OCI-LY3 (cell line): ENCODE measurements at regions not wholly inside any gene's neighbourhood (a gene's known extent, or its start where the extent isn't known, plus 50 kb on each side); places are given as distances from the start of the nearest gene placed in this dataset.

Experiments
- H2AFZ ChIP-seq: fragments of 200-600, 300-600 bp; shearing (Covaris generic); 2 replicates; pipeline ENCODE4 v1.6.0; 2014; ENCODE audit warnings: antibody characterized with exemption, low read depth, low read length
- H3K27ac ChIP-seq: fragments of 200-600, 300-600 bp; sonication (generic); 2 replicates; pipeline ENCODE4 v1.5.1; 2014; ENCODE audit warnings: mild to moderate bottlenecking, low read length, moderate library complexity, mixed read lengths
- H3K27me3 ChIP-seq: fragments of 200-600, 300-600 bp; sonication (generic); 2 replicates; pipeline ENCODE4 v1.6.1; 2014; ENCODE audit warnings: low read depth, low read length, mixed read lengths
- H3K36me3 ChIP-seq: fragments of 200-600, 300-600 bp; sonication (generic); replicated peaks from 2 replicates; pipeline ENCODE3; 2014; ENCODE audit warnings: low read depth, low read length, mixed read lengths
- H3K4me1 ChIP-seq: fragments of 300-600, 200-600 bp; sonication (generic); 2 replicates; pipeline ENCODE4 v1.6.1; 2014; ENCODE audit warnings: low read length, mixed read lengths
- H3K4me2 ChIP-seq: fragments of 200-600, 300-600 bp; sonication (generic); 2 replicates; pipeline ENCODE4 v1.6.1; 2014; ENCODE audit warnings: low read length, mixed read lengths
- H3K4me3 ChIP-seq: fragments of 300-600, 200-600 bp; sonication (generic); 2 replicates; pipeline ENCODE4 v1.5.1; 2014; ENCODE audit warnings: antibody characterized with exemption, mild to moderate bottlenecking, low read length, moderate library complexity
- H3K79me2 ChIP-seq: fragments of 300-600, 200-600 bp; shearing (Covaris generic); 2 replicates; pipeline ENCODE4 v1.6.1; 2014; ENCODE audit warnings: mild to moderate bottlenecking, low read length, mixed read lengths
- H3K9ac ChIP-seq: fragments of 300-600, 200-600 bp; shearing (Covaris generic); 2 replicates; pipeline ENCODE4 v1.6.0; 2014; ENCODE audit warnings: mild to moderate bottlenecking, low read length, moderate library complexity
- H3K9me3 ChIP-seq: fragments of 200-600, 300-600 bp; shearing (Covaris generic); 2 replicates; pipeline ENCODE4 v1.6.1; 2014; ENCODE audit warnings: low read length, mixed read lengths; ENCODE audit not compliant: insufficient read depth
- H4K20me1 ChIP-seq: fragments of 200-600, 300-600 bp; sonication (generic); 2 replicates; pipeline ENCODE4 v1.6.1; 2016; ENCODE audit warnings: low read length, mixed read lengths; ENCODE audit not compliant: insufficient read depth
- CTCF ChIP-seq: fragments of 200-600, 300-600 bp; sonication (generic); IDR thresholded peaks from 2 replicates; pipeline ENCODE4 v1.5.1; 2014; ENCODE audit warnings: antibody characterized with exemption, low read length, low read depth
- EZH2phosphoT487 ChIP-seq: fragments of 200-600 bp; shearing (Covaris generic); IDR thresholded peaks from 2 replicates; pipeline ENCODE4 v1.6.1; 2018; ENCODE audit warnings: antibody characterized with exemption, mixed run types, low read depth

GRCh38 chr2:53182601-53183000 is 585.0 kb upstream of the CHAC2 start:
- Histone ChIP-seq H4K20me1 (no peaks in the 10 kb centered on the region), H3K36me3 (no peaks in the 10 kb centered on the region), H3K79me2 (no peaks in the 10 kb centered on the region), H2AFZ (no peak overlapping the region), H3K27me3 (no peaks in the 10 kb centered on the region), H3K4me3 (no peak overlapping the region), H3K9me3 (no peaks in the 10 kb centered on the region), H3K4me2 (no peak overlapping the region), H3K9ac (no peak overlapping the region), H3K4me1 (peaks cover 10% of the 10 kb centered on the region), H3K27ac (no peak overlapping the region)
- TF ChIP-seq CTCF (no peak), EZH2phosphoT487 (no peak)

GRCh38 chr2:53181759-53182158 is 585.8 kb upstream of the CHAC2 start:
- Histone ChIP-seq H3K9me3 (no peaks in the 10 kb centered on the region), H3K36me3 (no peaks in the 10 kb centered on the region), H4K20me1 (no peaks in the 10 kb centered on the region), H2AFZ (no peak overlapping the region), H3K79me2 (no peaks in the 10 kb centered on the region), H3K4me1 (peaks cover 1% of the 10 kb centered on the region; the same call in 1 of the 2 replicates), H3K27me3 (no peaks in the 10 kb centered on the region), H3K4me3 (no peak overlapping the region), H3K4me2 (no peak overlapping the region), H3K9ac (no peak overlapping the region), H3K27ac (no peak overlapping the region)
- no peak for TF ChIP-seq EZH2phosphoT487
- TF ChIP-seq CTCF = no peak

- Histone ChIP-seq H3K36me3 (no peaks in the 10 kb centered on the region), H2AFZ (no peak overlapping the region), H3K27ac (no peak overlapping the region), H3K9me3 (no peaks in the 10 kb centered on the region), H3K4me1 (peaks cover 9% of the 10 kb centered on the region), H4K20me1 (no peaks in the 10 kb centered on the region), H3K79me2 (no peaks in the 10 kb centered on the region), H3K4me2 (no peak overlapping the region), H3K4me3 (no peak overlapping the region), H3K9ac (no peak overlapping the region), H3K27me3 (no peaks in the 10 kb centered on the region)
- TF ChIP-seq CTCF = no peak
- no peak for TF ChIP-seq EZH2phosphoT487
Observed at GRCh38 chr2:53177327-53177726, 590.3 kb upstream of the CHAC2 start.

GRCh38 chr2:53174539-53174938 is 593.1 kb upstream of the CHAC2 start:
- Histone ChIP-seq H3K4me3 (no peak overlapping the region), H3K4me2 (no peak overlapping the region), H3K36me3 (no peaks in the 10 kb centered on the region), H2AFZ (no peak overlapping the region), H3K9ac (no peak overlapping the region), H3K79me2 (no peaks in the 10 kb centered on the region), H3K9me3 (no peaks in the 10 kb centered on the region), H3K4me1 (peaks cover 9% of the 10 kb centered on the region), H3K27ac (no peak overlapping the region), H3K27me3 (no peaks in the 10 kb centered on the region), H4K20me1 (no peaks in the 10 kb centered on the region)
- TF ChIP-seq CTCF = no peak
- no peak for TF ChIP-seq EZH2phosphoT487
